Activated T-cell treated with anti-CD3 and anti-CD28 coated beads, Interleukin-2, amount 50 U/mL, for 24 hours (primary cell): ENCODE measurements at regions not wholly inside any gene's neighbourhood (a gene's known extent, or its start where the extent isn't known, plus 50 kb on each side); places are given as distances from the start of the nearest gene placed in this dataset.

Source experiments
- DNase-seq: peaks from one replicate; pipeline ENCODE4 v3.0.0-alpha.2; 2020
- H3K27ac Mint-ChIP-seq: 2 replicates; pipeline ENCODE4 v1.8.0; 2020; ENCODE audit warnings: mild to moderate bottlenecking, mixed read lengths
- H3K27me3 Mint-ChIP-seq: 2 replicates; pipeline ENCODE4 v1.8.0; 2020; ENCODE audit warnings: mixed read lengths
- H3K36me3 Mint-ChIP-seq: 2 replicates; pipeline ENCODE4 v1.8.0; 2020; ENCODE audit warnings: low read depth, mixed read lengths
- H3K4me1 Mint-ChIP-seq: 2 replicates; pipeline ENCODE4 v1.8.0; 2020; ENCODE audit warnings: low read depth, mixed read lengths
- H3K4me3 Mint-ChIP-seq: 2 replicates; pipeline ENCODE4 v1.8.0; 2020; ENCODE audit warnings: mild to moderate bottlenecking, moderate library complexity, mixed read lengths
- H3K9me3 Mint-ChIP-seq: 2 replicates; pipeline ENCODE4 v1.8.0; 2020; ENCODE audit warnings: mixed read lengths

- H3K27me3 Mint-ChIP-seq: no peaks in the 10 kb centered on the region
- H3K27ac Mint-ChIP-seq: no peak overlapping the region
- no peak overlapping the region for H3K4me3 Mint-ChIP-seq
- no peak for DNase-seq
- H3K9me3 Mint-ChIP-seq: no peaks in the 10 kb centered on the region
- H3K36me3 Mint-ChIP-seq: no peaks in the 10 kb centered on the region
- no peaks in the 10 kb centered on the region for H3K4me1 Mint-ChIP-seq
Observed at GRCh38 chr3:24881239-24881638, 386.6 kb upstream of the THRB start.

- no peak for DNase-seq
- H3K36me3 Mint-ChIP-seq: no peaks in the 10 kb centered on the region
- H3K27ac Mint-ChIP-seq: no peak overlapping the region
- no peaks in the 10 kb centered on the region for H3K4me1 Mint-ChIP-seq
- no peaks in the 10 kb centered on the region for H3K27me3 Mint-ChIP-seq
- H3K9me3 Mint-ChIP-seq: no peaks in the 10 kb centered on the region
- no peak overlapping the region for H3K4me3 Mint-ChIP-seq
Observed at GRCh38 chr3:24886501-24886900, 391.9 kb upstream of the THRB start.

GRCh38 chr3:24890012-24890411 lies 395.4 kb upstream of the THRB start:
- H3K27ac Mint-ChIP-seq: no peak overlapping the region
- no peaks in the 10 kb centered on the region for H3K4me1 Mint-ChIP-seq
- peaks cover 3% of the 10 kb centered on the region for H3K9me3 Mint-ChIP-seq
- H3K27me3 Mint-ChIP-seq: no peaks in the 10 kb centered on the region
- no peak for DNase-seq
- H3K36me3 Mint-ChIP-seq: no peaks in the 10 kb centered on the region
- H3K4me3 Mint-ChIP-seq: no peak overlapping the region

- H3K27ac Mint-ChIP-seq: no peak overlapping the region
- H3K36me3 Mint-ChIP-seq: no peaks in the 10 kb centered on the region
Observed at GRCh38 chr3:24899373-24899772, 404.7 kb upstream of the THRB start.

GRCh38 chr3:24899901-24900603 lies 405.4 kb upstream of the THRB start:
- Mint-ChIP-seq H3K4me1 (no peaks in the 10 kb centered on the region), H3K27ac (no peak overlapping the region), H3K36me3 (no peaks in the 10 kb centered on the region), H3K27me3 (no peaks in the 10 kb centered on the region), H3K4me3 (no peak overlapping the region), H3K9me3 (peaks cover 7% of the 10 kb centered on the region)
- DNase-seq: no peak

More at GRCh38 chr3:24899373-24899772, 404.7 kb upstream of the THRB start:
- Mint-ChIP-seq H3K4me3 (no peak overlapping the region), H3K9me3 (peaks cover 7% of the 10 kb centered on the region), H3K4me1 (no peaks in the 10 kb centered on the region), H3K27me3 (no peaks in the 10 kb centered on the region)
- DNase-seq: no peak

- Mint-ChIP-seq H3K9me3 (peaks cover 6% of the 10 kb centered on the region), H3K4me1 (no peaks in the 10 kb centered on the region), H3K36me3 (no peaks in the 10 kb centered on the region), H3K4me3 (no peak overlapping the region), H3K27ac (no peak overlapping the region), H3K27me3 (no peaks in the 10 kb centered on the region)
- DNase-seq: no peak
Observed at GRCh38 chr3:24905266-24905665, 410.6 kb upstream of the THRB start.

- peaks cover 6% of the 10 kb centered on the region for H3K9me3 Mint-ChIP-seq
- no peaks in the 10 kb centered on the region for H3K36me3 Mint-ChIP-seq
- H3K4me3 Mint-ChIP-seq: no peak overlapping the region
- no peak for DNase-seq
- H3K27ac Mint-ChIP-seq: no peak overlapping the region
- H3K4me1 Mint-ChIP-seq: no peaks in the 10 kb centered on the region
- no peaks in the 10 kb centered on the region for H3K27me3 Mint-ChIP-seq
Observed at GRCh38 chr3:24907106-24907505, 412.5 kb upstream of the THRB start.

GRCh38 chr3:24911076-24911475 lies 416.4 kb upstream of the THRB start:
- no peak overlapping the region for H3K27ac Mint-ChIP-seq
- H3K36me3 Mint-ChIP-seq: no peaks in the 10 kb centered on the region
- no peaks in the 10 kb centered on the region for H3K9me3 Mint-ChIP-seq
- H3K4me1 Mint-ChIP-seq: no peaks in the 10 kb centered on the region
- no peaks in the 10 kb centered on the region for H3K27me3 Mint-ChIP-seq
- DNase-seq: no peak
- H3K4me3 Mint-ChIP-seq: no peak overlapping the region

GRCh38 chr3:24915639-24916038 lies 421.0 kb upstream of the THRB start:
- Mint-ChIP-seq H3K4me1 (no peaks in the 10 kb centered on the region), H3K4me3 (no peak overlapping the region), H3K27me3 (no peaks in the 10 kb centered on the region)

GRCh38 chr3:24917908-24918307 lies 423.3 kb upstream of the THRB start:
- Mint-ChIP-seq H3K4me1 (no peaks in the 10 kb centered on the region), H3K27ac (no peak overlapping the region), H3K9me3 (peaks cover 5% of the 10 kb centered on the region), H3K27me3 (no peaks in the 10 kb centered on the region), H3K4me3 (no peak overlapping the region), H3K36me3 (no peaks in the 10 kb centered on the region)
- DNase-seq: no peak

More at GRCh38 chr3:24915639-24916038, 421.0 kb upstream of the THRB start:
- no peak for DNase-seq
- no peak overlapping the region for H3K27ac Mint-ChIP-seq
- H3K9me3 Mint-ChIP-seq: peaks cover 4% of the 10 kb centered on the region
- H3K36me3 Mint-ChIP-seq: no peaks in the 10 kb centered on the region

GRCh38 chr3:24923570-24923969 lies 428.9 kb upstream of the THRB start:
- no peaks in the 10 kb centered on the region for H3K27me3 Mint-ChIP-seq
- no peak overlapping the region for H3K27ac Mint-ChIP-seq
- peaks cover 4% of the 10 kb centered on the region for H3K9me3 Mint-ChIP-seq
- no peaks in the 10 kb centered on the region for H3K4me1 Mint-ChIP-seq
- no peaks in the 10 kb centered on the region for H3K36me3 Mint-ChIP-seq
- DNase-seq: no peak
- no peak overlapping the region for H3K4me3 Mint-ChIP-seq

- Mint-ChIP-seq H3K27ac (no peak overlapping the region), H3K27me3 (no peaks in the 10 kb centered on the region), H3K4me1 (no peaks in the 10 kb centered on the region), H3K9me3 (peaks cover 2% of the 10 kb centered on the region), H3K4me3 (no peak overlapping the region), H3K36me3 (no peaks in the 10 kb centered on the region)
- no peak for DNase-seq
Observed at GRCh38 chr3:24929521-24929920, 434.9 kb upstream of the THRB start.

GRCh38 chr3:24933401-24933800 lies 438.8 kb upstream of the THRB start:
- Mint-ChIP-seq H3K36me3 (no peaks in the 10 kb centered on the region), H3K4me3 (no peak overlapping the region), H3K27ac (no peak overlapping the region), H3K9me3 (no peaks in the 10 kb centered on the region), H3K27me3 (no peaks in the 10 kb centered on the region), H3K4me1 (no peaks in the 10 kb centered on the region)
- DNase-seq: no peak

- H3K36me3 Mint-ChIP-seq: no peaks in the 10 kb centered on the region
- H3K4me1 Mint-ChIP-seq: no peaks in the 10 kb centered on the region
- no peak overlapping the region for H3K4me3 Mint-ChIP-seq
- H3K27ac Mint-ChIP-seq: no peak overlapping the region
- no peaks in the 10 kb centered on the region for H3K27me3 Mint-ChIP-seq
- H3K9me3 Mint-ChIP-seq: peaks cover under 1% of the 10 kb centered on the region
- DNase-seq: no peak
Observed at GRCh38 chr3:24936574-24936973, 441.9 kb upstream of the THRB start.

- Mint-ChIP-seq H3K27me3 (no peaks in the 10 kb centered on the region), H3K4me3 (no peak overlapping the region), H3K9me3 (peaks cover 3% of the 10 kb centered on the region), H3K4me1 (no peaks in the 10 kb centered on the region), H3K36me3 (no peaks in the 10 kb centered on the region), H3K27ac (no peak overlapping the region)
- DNase-seq: no peak
Observed at GRCh38 chr3:24937228-24937627, 442.6 kb upstream of the THRB start.

- Mint-ChIP-seq H3K27ac (no peak overlapping the region), H3K36me3 (no peaks in the 10 kb centered on the region)
Observed at GRCh38 chr3:24937780-24938179, 443.1 kb upstream of the THRB start.

More at GRCh38 chr3:24937780-24938179, 443.1 kb upstream of the THRB start:
- Mint-ChIP-seq H3K4me3 (no peak overlapping the region), H3K4me1 (no peaks in the 10 kb centered on the region), H3K9me3 (peaks cover 3% of the 10 kb centered on the region), H3K27me3 (no peaks in the 10 kb centered on the region)
- DNase-seq: no peak
